Central memory CD8-positive, alpha-beta T cell (primary cell): ENCODE measurements at regions not wholly inside any gene's neighbourhood (a gene's known extent, or its start where the extent isn't known, plus 50 kb on each side); places are given as distances from the start of the nearest gene placed in this dataset.
"Not testable (repeated sequence)": the region's sequence is repeated elsewhere in the genome, so short reads cannot be mapped to it uniquely, and the experiment has no call there.

ENCODE experiments used
- ATAC-seq: fragments of 150-1000 bp; cut with Tn5 transposase; replicated peaks from 2 replicates; pipeline ENCODE4 v1.10.0; 2022; ENCODE audit warnings: mild to moderate bottlenecking, moderate FRiP score, moderate number of reproducible peaks; ENCODE audit not compliant: poor library complexity, severe bottlenecking; ENCODE audit errors: extremely low read depth
- DNase-seq, 2 donors: peaks; one replicate each; pipeline ENCODE4 v3.0.0; 2021; ENCODE audit warnings: low spot score in 2 of 2
- H3K27ac Mint-ChIP-seq: one replicate; pipeline ENCODE4 v1.8.0; 2022; ENCODE audit warnings: low read depth, mild to moderate bottlenecking, moderate library complexity, mixed read lengths
- H3K27me3 Mint-ChIP-seq: one replicate; pipeline ENCODE4 v1.8.0; 2022; ENCODE audit warnings: mixed read lengths
- H3K36me3 Mint-ChIP-seq: one replicate; pipeline ENCODE4 v1.8.0; 2022; ENCODE audit warnings: mild to moderate bottlenecking, moderate library complexity, mixed read lengths; ENCODE audit not compliant: insufficient read depth
- H3K4me1 Mint-ChIP-seq: one replicate; pipeline ENCODE4 v1.8.0; 2022; ENCODE audit warnings: mixed read lengths
- H3K4me3 Mint-ChIP-seq: one replicate; pipeline ENCODE4 v1.8.0; 2022; ENCODE audit warnings: mild to moderate bottlenecking, moderate library complexity, mixed read lengths
- H3K9me3 Mint-ChIP-seq: one replicate; pipeline ENCODE4 v1.8.0; 2022; ENCODE audit warnings: mixed read lengths

DNA sequence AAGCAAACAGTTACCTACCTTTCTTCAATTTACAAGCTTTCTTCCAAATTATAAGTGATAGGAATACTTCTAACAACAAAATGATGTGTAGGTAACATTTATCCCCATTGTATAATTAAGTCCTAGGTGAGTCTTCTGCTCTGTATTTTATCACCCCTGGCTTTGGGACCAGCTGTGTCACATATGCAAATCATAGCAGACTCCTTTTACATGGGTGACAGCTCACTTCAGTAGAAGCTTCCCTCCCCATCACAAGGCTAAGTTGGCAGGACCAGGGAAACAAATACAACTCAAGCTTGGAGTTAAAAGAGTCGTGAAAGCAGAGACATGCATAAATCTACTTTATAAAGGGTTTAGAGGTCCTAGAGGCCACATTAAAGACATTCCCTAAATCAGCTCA lies 121.1 kb upstream of the RUNX1 start:
- Mint-ChIP-seq H3K27ac (no peak overlapping the region), H3K9me3 (peaks cover 4% of the 10 kb centered on the region), H3K4me3 (no peak overlapping the region), H3K4me1 (peaks cover 26% of the 10 kb centered on the region), H3K36me3 (peaks cover 4% of the 10 kb centered on the region), H3K27me3 (peaks cover 7% of the 10 kb centered on the region)
- DNase-seq (no peak), ATAC-seq (no peak)

DNA sequence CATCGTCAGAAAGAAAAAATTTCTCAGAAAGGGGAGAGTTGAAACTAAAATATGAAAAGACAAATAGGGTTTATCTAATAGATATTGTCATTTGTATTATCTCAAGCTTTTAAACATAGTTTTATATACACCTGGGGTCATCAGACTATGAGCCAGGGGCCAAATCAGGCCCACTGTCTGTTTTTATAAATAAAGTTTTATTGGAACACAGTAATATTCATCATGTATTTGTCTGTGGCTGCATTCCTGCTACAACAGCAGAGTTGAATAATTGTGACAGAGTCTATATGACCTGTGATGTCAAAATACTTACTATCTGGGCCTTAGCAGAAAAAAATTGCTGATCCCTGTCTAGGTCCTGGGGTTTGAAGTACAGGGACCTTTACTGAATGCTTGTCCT lies 120.5 kb upstream of the RUNX1 start:
- Mint-ChIP-seq H3K27me3 (peaks cover 8% of the 10 kb centered on the region), H3K27ac (no peak overlapping the region), H3K9me3 (peaks cover 7% of the 10 kb centered on the region), H3K36me3 (peaks cover 4% of the 10 kb centered on the region), H3K4me1 (peaks cover 26% of the 10 kb centered on the region), H3K4me3 (no peak overlapping the region)
- DNase-seq (no peak), ATAC-seq (no peak)

DNA sequence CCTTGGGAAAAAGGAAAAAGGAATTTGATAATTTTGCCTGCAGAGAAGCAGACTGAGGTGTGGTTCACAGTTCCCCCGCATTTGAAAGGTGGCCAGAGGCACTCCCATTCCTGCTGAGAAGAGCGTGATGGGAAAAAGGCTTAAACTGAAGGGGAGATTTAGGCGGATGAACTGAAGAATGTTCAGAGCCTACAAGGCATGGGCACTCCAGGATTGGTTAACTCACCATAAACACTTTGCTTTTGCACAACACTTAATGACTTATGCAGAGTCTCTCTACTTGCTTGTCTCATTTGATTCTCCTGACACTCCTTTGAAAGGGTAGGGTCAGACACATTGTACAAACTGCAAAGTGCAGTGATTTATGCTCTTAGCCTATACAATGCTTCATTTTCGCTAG lies 119.6 kb upstream of the RUNX1 start:
- H3K27ac Mint-ChIP-seq, result no peak overlapping the region
- H3K9me3 Mint-ChIP-seq, result peaks cover 7% of the 10 kb centered on the region
- H3K27me3 Mint-ChIP-seq, result peaks cover 8% of the 10 kb centered on the region
- DNase-seq, result no peak
- peaks cover 26% of the 10 kb centered on the region for H3K4me1 Mint-ChIP-seq
- ATAC-seq, result no peak
- no peak overlapping the region for H3K4me3 Mint-ChIP-seq
- H3K36me3 Mint-ChIP-seq, result peaks cover 1% of the 10 kb centered on the region

DNA sequence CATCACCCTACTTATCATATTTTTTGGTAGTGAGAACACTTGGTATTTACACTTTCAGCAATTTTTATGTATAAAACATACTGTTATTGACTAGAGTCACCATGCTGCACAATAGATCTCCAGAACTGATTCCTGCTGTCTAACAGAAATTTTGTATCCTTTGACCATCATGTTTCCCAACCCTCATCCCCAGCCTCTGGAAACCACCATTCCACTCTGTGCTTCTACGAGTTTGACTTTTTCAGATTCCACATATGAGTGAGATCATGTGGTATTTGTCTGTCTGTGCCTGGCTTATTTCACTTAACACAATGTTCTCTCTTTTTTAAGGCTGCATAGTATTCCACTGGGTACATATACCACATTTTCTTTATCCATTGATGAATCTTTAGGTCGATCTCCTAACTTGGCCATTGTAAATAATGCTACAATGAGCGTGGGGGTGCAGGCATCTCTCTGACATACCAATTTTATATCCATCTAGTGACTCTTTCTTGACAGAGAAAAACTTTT lies 115.9 kb upstream of the RUNX1 start:
- ATAC-seq (no peak), DNase-seq (no peak)
- Mint-ChIP-seq H3K27ac (no peak overlapping the region), H3K36me3 (peaks cover 1% of the 10 kb centered on the region), H3K27me3 (peaks cover 8% of the 10 kb centered on the region), H3K9me3 (peaks cover 7% of the 10 kb centered on the region), H3K4me3 (no peak overlapping the region), H3K4me1 (no peaks in the 10 kb centered on the region)

DNA sequence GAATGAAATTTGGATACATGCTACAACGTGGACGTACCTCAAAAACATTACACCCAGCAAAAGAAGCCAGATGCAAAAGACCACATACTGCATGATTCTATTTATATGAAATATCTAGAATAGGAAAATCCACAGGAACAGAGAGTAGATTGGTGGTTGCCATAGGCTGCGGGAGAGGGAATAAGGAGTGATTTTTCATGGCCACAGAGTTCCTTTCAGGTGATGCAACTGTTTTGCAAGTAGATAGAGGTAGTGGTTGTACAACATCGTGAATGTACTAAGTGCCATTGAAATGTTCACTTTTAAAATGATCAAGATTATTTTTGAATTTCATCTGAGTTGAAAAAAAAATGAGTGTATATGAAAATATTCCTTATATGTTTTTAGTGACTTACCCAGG lies 115.3 kb upstream of the RUNX1 start:
- Mint-ChIP-seq H3K27me3 (peaks cover 8% of the 10 kb centered on the region), H3K36me3 (peaks cover 1% of the 10 kb centered on the region), H3K4me1 (no peaks in the 10 kb centered on the region), H3K4me3 (no peak overlapping the region), H3K9me3 (peaks cover 7% of the 10 kb centered on the region), H3K27ac (no peak overlapping the region)
- ATAC-seq (no peak), DNase-seq (no peak)

DNA sequence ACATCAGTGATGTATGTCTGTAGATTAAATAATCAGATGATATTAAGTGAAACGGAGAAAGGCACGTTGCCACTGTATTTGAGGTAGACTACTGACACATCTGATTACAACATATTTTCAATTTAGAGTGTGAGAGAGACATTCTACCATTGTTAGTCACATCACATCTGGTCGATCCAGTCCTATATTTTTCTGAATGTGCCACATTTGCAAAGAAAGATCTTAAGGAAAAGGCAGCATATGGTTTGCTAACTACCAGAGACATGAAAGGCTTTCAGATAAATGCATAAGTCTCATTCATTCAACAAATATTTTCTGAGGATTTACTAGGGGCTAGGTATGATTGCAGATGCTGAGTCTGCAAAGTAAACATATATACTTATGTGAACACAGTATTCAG lies 114.3 kb upstream of the RUNX1 start:
- peaks cover 8% of the 10 kb centered on the region for H3K27me3 Mint-ChIP-seq
- peaks cover 7% of the 10 kb centered on the region for H3K9me3 Mint-ChIP-seq
- no peak overlapping the region for H3K4me3 Mint-ChIP-seq
- no peak overlapping the region for H3K27ac Mint-ChIP-seq
- no peaks in the 10 kb centered on the region for H3K4me1 Mint-ChIP-seq
- H3K36me3 Mint-ChIP-seq, result peaks cover 1% of the 10 kb centered on the region
- ATAC-seq (no peak), DNase-seq (no peak)

DNA sequence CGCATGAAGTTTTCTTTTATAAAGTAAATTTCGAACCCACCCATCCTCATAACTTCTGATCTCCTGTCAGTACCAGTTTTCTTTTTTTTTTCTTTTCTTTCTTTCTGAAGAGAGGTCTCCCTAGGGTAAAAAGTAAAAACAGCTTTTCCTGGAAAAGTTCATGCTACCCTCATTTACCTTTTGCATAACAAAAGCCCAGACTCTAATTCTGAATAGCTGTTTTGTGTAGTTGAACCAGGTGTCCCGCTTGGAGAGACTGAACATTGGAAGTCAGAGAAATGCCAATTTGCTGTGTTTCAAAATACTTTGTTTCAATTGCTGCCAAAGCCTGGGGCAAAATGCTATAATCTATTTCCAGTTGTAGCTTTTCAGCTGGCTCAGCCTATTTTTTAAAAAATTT lies 113.7 kb upstream of the RUNX1 start:
- no peak for ATAC-seq
- DNase-seq, result no peak
- H3K36me3 Mint-ChIP-seq, result peaks cover 1% of the 10 kb centered on the region
- H3K27ac Mint-ChIP-seq, result no peak overlapping the region
- H3K4me1 Mint-ChIP-seq, result no peaks in the 10 kb centered on the region
- peaks cover 7% of the 10 kb centered on the region for H3K9me3 Mint-ChIP-seq
- no peak overlapping the region for H3K4me3 Mint-ChIP-seq
- H3K27me3 Mint-ChIP-seq, result peaks cover 8% of the 10 kb centered on the region

DNA sequence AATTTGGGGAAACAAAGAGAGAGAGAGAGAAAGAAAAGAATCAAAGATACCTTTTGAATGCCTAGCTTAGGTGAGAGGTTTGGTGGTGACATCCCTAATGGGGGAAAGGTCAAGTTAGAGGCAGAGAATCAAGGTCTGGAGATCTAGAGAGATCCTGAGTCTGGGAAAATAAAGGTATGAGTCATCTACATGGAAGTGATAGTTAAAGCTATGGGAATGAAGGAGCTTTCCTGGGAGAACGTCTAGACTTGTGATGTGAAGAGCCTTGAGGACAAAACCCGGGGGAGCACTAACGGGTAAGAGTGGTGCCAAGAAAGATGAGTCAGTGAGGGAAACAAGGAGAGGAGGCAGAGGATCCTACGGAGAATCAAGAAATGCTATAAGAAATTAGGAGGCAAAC lies 110.8 kb upstream of the RUNX1 start:
- H3K27ac Mint-ChIP-seq, result no peak overlapping the region
- H3K4me3 Mint-ChIP-seq, result no peak overlapping the region
- H3K36me3 Mint-ChIP-seq, result no peaks in the 10 kb centered on the region
- DNase-seq (no peak), ATAC-seq (no peak)
- H3K9me3 Mint-ChIP-seq, result peaks cover 5% of the 10 kb centered on the region
- no peaks in the 10 kb centered on the region for H3K27me3 Mint-ChIP-seq
- no peaks in the 10 kb centered on the region for H3K4me1 Mint-ChIP-seq

DNA sequence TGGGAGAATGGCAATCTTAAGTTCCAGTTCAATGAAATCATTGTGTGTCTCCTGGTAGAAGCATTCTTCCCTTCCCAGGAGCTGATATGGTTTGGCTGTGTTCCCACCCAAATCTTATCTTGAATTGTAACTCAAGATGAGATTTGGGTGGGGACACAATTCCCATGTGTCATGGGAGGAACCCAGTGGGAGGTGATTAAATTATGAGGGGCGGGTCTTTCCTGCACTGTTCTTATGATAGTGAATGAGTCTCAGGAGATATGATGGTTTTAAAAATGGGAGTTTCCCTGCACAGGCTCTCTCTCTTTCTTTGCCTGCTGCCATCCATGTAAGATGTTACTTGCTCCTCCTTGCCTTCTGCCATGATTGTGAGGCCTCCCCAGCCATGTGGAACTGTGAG lies 108.3 kb upstream of the RUNX1 start:
- not testable (repeated sequence) for ATAC-seq, H3K9me3 Mint-ChIP-seq, H3K36me3 Mint-ChIP-seq, H3K4me1 Mint-ChIP-seq, DNase-seq, H3K27me3 Mint-ChIP-seq, H3K4me3 Mint-ChIP-seq, H3K27ac Mint-ChIP-seq

DNA sequence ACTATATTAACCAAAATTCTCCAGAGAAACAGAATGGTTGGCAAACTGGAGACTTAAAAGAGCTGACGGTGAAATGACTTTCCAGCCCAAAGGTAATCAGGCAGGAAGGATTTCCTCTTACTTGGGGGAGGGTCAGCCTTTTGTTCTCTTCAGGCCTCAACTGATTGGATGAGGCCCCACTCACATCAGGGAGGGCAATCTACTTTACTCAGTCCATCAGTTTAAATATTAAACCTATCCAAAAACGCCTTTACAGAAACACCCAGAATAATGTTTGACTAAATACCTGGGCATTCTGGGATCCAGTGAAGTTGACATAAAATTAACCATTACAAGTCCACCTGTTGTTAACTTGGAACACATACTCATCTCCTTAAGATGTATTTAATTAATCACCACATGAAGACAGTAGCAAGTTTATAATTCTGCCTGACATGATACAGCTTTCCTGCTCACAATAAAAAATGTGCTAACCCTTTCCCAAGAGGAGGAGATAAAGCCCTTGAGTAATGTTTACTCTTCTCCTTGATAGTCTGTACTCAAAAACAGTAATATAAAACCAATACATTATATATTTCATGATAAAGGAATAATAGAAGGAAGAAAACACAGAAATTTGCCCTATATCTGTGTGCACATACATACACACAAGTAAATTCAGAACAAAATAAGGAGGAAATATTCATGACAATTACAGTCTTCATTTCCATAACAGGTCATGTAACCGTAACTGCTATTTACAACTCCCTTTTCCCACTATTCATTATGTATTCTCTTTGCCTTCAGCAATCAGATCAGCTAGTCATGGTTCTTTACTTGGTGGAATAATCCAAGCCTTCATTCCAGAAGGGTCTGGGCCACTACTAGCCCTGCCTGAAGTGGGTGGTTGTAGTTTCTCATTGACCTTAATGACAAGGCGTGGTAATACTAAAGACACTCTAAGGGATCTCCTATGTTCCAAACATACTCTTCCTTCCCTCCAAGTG lies 107.5 kb upstream of the RUNX1 start:
- Mint-ChIP-seq H3K36me3 (peaks cover 1% of the 10 kb centered on the region), H3K27ac (no peak overlapping the region), H3K9me3 (peaks cover 5% of the 10 kb centered on the region), H3K27me3 (no peaks in the 10 kb centered on the region), H3K4me3 (no peak overlapping the region), H3K4me1 (no peaks in the 10 kb centered on the region)
- DNase-seq (no peak), ATAC-seq (no peak)

DNA sequence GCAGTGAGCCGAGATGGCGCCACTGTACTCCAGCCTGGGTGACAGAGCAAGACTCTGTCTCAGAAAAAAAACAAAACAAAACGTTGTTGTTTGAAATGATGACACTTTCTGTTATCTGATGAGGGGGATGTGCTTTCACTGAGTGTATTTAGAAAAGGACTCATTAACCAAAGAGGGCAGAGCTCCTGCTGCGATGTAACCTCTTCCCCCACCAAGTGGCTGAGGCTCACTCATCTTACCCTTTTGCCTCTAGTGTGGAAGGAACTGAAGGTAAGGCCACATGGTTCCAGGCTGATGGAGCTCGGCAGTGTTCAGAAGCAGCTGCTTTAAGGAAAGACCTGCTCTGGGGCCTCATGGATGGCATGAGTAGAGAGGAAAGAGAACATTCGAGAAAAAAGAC lies 105.7 kb upstream of the RUNX1 start:
- peaks cover 1% of the 10 kb centered on the region for H3K36me3 Mint-ChIP-seq
- H3K4me3 Mint-ChIP-seq, result no peak overlapping the region
- H3K4me1 Mint-ChIP-seq, result no peaks in the 10 kb centered on the region
- ATAC-seq, result no peak
- H3K27ac Mint-ChIP-seq, result no peak overlapping the region
- DNase-seq, result no peak
- H3K9me3 Mint-ChIP-seq, result peaks cover 5% of the 10 kb centered on the region
- no peaks in the 10 kb centered on the region for H3K27me3 Mint-ChIP-seq

DNA sequence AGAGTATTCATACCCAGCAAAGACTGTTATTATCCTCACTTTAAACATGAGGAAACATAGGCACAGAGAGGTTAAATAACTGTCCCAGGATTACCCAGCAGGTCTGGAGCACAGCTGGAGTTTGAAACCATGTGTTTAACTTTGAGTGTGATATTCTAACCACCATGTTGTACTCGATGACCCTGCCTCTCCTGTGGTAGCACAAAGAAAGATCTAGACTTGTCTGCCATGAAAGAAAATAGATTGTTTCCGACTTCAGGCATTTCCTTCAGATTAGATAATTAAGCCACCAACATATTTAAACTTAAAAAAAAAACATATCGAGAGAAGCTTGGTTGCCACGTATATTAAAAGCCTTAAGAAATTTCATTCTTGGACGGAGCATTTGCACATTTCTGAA lies 104.6 kb upstream of the RUNX1 start:
- Mint-ChIP-seq H3K27me3 (no peaks in the 10 kb centered on the region), H3K4me1 (no peaks in the 10 kb centered on the region), H3K36me3 (peaks cover 1% of the 10 kb centered on the region), H3K27ac (no peak overlapping the region), H3K4me3 (no peak overlapping the region), H3K9me3 (peaks cover 5% of the 10 kb centered on the region)
- DNase-seq (no peak), ATAC-seq (no peak)

DNA sequence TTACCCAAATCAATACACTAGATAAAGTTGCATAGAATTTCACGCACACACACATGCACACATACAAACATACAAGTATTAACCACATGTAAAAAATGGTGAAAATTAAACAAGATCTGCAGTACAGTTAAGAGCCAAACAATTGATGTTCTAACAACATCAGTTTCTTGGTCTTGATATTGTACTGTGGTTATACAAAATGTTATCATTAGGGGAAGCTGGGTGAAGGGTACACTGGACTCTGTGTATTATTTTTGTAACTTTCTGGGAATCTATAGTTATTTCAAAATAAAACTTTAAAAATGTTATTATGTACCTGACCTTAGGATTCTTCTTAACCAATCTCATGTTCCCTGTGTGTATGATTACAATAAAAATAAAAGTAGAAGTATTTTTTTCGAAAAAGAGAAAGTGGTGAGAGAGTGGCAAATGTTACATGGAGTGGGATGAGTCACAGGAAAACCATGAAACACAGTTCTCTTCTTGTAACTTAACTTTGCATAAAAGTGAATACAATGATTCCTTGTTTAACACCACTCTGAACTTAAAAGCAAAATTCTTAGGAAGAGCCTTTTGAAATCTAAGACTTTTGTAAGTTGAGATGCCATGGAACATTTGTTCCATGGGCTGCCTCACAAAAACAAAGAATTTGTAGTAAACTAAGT lies 101.6 kb upstream of the RUNX1 start:
- Mint-ChIP-seq H3K36me3 (peaks cover 1% of the 10 kb centered on the region), H3K9me3 (no peaks in the 10 kb centered on the region), H3K4me1 (no peaks in the 10 kb centered on the region), H3K27me3 (peaks cover 8% of the 10 kb centered on the region), H3K4me3 (no peak overlapping the region), H3K27ac (no peak overlapping the region)
- no peak for DNase-seq
- no peak for ATAC-seq
